ENCODE measurements at regions not wholly inside any gene's neighbourhood (a gene's known extent, or its start where the extent isn't known, plus 50 kb on each side); places are given as distances from the start of the nearest gene placed in this dataset.

DNA sequence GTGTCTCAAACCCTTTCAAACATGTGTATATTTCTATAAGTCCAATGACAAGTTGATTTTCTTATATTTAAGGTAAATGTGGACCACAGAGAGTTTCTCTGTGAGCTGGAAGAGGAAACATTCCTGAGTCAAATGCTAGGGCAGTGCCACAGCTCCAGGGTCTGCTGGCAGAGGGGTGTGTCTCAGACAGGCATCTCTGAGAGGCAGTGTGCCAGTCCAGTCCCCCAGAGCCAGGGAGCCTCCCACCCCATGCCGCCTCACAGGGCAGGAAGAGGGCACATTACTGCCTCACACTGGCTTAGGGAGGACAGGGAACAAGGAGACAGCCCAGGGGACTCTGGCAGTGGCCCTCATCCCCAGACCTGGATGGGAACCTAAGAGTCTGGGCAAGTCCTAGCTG is 120.2 kb downstream of the TENT4A start:
- DNase-seq = no peak

DNA sequence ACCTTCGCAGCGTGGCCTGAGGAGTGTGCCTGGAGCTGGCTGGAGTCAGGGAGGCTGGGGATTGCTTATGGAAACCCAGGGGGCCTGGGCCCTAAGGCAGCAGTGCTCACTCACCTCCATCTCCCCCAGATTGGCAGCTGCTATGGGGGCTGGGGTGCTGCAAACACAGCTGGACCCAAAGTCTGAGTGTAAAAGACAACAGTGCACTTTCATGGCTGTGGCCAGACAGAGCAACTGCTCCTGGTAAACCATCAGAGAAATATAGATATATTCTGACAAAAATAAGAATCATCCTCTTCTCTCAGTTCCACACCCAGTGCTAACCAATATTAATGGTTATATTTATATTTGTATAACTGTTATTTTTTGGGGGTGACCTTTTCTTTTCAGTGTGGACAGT is 123.9 kb downstream of the TENT4A start:
- DNase-seq = no peak

DNA sequence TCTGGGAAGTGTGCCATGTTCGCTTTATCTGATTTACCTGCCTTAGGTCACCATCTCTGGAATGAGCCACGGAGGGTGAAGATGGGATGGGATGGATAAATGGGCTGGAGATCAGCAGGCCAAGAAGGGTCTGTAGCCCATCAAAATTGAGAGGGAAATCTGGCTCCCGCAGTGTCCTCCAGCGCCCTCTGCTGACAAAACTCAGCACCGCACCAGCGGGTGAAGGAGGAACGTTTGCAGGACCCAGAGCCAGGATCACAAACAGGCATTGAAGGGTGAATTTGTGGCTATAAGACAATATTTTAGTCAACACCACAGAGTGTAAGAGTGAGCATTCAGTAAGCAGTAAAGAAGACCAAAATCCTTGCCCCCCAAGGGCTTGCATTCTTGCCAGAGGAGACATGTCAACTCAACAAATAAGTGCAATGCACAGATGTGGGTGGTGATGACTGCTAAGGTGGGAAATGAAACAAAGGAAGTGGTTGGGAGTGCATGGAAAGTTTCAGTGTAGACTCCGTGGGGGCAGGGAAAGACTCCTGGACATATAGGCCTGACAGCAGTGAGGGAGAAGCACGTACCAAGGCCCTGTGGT is 124.4 kb downstream of the TENT4A start:
- DNase-seq = no peak

DNA sequence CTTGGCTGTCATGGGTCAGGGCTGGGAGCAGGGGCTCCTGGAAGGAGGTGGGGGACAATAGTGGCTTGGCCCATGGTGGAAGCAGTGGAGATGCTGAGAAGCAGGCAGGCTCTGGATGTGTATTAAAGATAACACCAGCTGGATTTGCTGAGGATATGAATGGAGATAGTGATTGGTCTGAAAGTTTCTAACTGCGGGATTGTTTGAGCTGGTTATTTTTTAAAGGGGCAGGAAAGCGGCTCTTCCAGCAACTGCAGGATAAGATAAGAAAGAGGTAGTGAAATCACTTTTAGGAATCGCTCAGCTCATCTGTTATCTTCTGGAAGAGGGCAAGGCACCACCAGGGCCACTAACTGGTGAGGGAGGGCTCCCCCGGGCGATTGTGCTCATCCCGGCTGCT is 125.5 kb downstream of the TENT4A start:
- DNase-seq = no peak

DNA sequence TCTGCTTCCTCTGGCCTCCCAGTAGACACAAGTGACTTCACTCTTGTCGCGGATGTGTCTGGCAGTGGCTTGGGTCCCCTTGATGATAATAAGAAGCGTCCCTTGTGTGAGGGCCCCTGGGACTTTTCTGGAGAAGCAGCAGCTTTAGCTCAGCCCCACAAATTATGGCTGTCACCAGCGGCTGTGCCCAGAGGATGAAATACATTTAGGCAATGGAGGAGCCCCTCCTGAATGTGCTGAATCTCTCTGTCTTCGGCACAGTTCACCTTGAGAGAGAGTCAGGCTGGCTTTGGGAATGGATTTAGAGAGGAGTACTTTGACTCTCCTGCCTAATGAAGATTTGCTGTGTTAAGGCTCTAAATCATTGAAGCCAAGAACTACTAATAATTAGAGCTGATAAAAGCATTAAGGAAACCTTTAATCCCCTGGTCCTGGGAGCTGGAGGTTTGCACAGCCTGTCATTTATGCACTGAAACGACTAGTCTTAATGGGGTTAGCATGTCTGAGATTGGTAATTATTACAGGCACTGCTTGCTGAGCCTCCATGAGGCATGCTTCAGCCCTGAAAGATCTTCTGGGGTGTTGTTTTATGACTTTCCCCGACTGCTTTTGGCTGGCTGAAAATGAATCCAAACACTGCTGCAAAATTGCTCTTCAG is 127.0 kb downstream of the TENT4A start:
- no peak for DNase-seq

DNA sequence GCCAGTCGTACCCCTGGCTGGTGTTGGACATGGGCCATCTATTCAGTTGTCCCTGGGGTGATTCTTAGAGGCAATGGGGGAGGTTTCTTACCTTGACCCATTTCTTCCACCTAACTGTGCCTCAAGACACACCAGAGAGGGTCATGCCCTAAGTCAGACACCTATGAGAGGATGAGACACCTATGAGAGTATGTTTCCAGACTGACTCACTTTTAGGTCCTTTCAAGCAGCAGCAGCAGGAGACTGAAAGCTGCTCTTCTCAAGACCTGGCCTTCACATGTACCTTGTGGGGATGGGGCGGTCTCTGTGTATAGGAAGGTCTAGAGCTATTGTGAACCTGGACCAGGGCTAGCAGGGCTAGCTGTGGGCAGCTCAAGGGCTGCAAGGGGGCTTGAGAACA is 130.1 kb downstream of the TENT4A start:
- DNase-seq = no peak

DNA sequence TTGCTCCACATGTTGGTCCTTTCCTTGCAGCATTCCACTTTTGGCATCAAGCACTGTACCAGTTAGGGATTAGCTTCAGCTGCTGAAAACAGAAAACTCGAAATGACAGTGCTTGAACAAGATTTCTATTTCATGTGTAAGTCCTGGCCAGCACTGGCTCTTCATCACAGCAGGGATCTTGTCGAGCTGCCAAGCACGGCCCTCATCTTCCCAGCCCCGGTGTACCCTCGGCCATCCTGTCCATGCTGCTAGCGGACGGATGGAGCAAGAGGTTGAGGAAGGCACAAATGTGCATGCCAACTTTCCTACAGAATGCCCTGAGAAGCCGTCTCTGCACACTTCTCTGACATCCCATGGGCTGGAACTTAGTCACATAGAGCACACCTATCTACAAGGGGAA is 130.6 kb downstream of the TENT4A start:
- no peak for DNase-seq

DNA sequence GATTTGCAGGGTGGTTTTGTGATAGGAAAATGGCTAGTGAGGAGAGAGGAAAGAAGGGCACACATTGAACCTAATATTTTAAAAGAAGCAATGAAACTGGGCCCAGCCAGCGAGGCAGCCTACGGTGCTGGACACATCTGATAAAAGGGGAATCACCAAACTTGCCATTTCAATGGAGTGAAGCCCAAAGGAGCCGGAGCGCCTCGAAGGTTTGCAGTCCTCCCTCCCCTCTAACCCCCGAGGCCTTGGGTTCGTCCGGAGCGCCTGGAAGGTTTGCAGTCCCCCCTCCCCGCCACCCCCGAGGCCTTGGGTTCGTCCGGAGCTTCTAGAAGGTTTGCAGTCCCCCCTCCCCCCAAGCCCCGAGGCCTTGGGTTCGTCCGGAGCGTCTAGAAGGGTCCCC is 132.6 kb downstream of the TENT4A start:
- no peak for DNase-seq

DNA sequence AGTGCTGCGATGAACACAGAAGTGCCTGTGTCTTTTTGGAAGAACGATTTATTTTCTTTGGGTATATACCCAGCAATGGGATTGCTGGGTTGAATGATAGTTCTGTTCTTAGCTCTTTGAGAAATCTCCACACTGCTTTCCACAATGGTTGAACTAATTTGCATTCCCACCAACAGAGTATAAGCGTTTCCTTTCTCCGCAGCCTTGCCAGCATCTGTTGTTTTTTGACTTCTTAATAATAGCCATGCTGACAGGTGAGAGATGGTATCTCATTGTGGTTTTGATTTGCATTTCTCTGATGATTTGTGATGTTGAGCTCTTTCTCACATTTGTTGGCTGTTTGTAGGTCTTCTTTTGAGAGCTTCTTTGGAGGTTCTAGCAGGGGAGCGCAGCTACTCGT is 134.6 kb downstream of the TENT4A start:
- no peak for DNase-seq

DNA sequence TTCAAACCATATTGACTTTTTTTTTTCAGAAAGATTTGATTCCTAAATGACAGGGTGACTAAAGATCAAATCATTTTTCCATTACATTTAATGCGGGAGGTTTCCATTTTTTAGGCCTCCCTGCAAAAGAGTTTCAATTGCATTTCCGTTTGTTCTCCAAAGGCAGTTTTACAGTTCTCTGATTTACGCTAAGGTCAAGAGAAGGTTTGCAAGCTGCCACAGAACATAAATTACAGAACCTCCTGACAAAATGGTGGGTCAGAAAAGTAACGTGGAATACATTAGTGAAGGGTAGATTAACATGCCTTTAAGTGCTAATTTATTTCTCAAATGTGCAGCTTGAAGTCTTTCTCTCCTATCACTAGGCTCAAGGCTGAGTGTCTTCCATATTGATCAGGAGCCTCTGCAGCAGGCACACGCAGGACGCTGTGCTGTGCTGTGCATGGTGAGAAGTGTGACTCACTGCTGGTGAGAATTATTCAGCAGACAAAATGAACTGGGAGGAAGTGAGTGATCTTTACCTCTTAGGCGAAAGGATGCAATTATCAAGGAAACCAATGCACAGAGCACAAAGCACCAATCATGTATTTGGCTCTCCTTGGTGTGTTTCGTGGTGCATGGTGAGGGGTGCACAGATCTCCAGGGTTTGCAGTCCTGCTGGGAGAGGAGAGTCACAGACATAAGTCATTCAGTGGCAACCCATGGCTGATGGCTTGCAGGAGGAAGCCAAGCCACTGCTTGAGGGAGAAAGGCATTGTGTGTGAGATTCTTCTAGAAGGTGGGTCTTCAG is 136.3 kb downstream of the TENT4A start:
- no peak for DNase-seq

DNA sequence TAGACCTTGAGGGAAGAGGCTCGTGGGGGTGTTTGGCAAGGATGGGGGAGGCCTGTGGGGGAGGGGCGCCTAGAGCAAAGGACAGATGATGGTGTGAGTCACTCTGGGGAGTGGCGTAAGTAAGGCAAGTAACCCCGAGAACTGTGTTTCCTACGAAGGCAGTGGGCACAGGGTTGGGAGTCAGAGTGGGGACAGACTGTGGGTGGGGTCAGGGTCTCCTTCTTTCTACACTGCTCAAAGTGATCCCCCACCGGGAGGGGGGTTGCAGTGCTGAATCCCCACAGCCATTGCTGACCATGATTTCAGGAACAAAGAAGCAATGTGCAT is 136.8 kb downstream of the TENT4A start:
- DNase-seq = no peak

DNA sequence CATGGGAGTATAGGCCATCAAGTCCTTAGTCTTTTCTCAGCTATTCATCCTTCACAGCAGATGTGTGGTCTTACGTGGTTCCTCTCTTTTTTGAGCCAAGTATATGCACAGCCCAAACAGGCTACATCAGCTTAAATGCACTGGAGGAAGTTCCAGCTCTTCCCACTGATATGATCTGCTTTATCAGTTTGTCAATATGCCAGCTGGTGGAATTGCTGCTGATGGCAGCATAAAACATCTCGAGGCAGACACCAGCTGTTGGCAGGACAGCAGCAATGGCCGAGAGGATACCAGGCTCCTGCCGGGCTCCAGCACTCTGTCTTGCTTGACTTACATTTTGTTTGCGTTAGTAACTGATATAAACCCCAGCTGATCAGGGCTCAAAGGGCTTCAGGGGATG is 143.4 kb downstream of the TENT4A start:
- no peak for DNase-seq

DNA sequence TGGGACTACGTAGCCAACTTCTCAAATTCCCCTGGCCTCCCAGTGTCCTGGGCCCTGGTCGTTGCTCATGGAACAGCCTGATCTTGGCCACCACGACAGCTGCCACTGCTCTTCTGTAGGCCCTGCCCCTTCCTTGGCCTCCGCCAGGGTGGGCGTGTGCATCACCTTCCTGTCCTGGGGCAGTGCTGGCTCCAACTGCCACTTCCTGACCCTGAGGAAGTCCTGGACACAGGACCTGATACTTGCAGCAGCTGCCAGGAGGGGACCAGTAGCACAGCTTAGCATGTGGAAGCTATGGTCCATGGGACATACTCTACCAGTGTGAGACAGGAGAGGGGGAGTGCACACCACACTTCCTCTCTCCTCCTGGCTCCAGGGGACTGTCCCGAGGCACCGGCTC is 145.2 kb downstream of the TENT4A start:
- DNase-seq = no peak

DNA sequence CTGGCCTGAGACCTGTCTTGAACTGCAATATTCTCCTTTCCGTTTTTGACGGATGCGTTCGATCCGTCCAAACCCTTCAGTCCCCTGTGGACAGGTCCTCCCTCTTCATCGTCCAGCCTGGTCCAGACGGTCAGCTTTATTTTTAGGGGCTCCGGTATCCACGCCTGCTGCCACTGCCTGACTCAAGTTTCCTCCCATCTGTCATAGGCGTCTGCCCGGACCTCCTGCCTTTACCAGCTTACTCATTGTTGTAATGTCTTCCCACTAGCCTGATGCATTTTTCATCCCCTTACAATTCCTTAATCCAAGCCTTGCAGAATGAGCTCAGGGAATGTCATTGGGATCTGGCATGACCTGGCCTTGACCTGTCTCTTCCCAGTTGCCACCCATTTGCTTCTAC is 145.8 kb downstream of the TENT4A start:
- DNase-seq = no peak

DNA sequence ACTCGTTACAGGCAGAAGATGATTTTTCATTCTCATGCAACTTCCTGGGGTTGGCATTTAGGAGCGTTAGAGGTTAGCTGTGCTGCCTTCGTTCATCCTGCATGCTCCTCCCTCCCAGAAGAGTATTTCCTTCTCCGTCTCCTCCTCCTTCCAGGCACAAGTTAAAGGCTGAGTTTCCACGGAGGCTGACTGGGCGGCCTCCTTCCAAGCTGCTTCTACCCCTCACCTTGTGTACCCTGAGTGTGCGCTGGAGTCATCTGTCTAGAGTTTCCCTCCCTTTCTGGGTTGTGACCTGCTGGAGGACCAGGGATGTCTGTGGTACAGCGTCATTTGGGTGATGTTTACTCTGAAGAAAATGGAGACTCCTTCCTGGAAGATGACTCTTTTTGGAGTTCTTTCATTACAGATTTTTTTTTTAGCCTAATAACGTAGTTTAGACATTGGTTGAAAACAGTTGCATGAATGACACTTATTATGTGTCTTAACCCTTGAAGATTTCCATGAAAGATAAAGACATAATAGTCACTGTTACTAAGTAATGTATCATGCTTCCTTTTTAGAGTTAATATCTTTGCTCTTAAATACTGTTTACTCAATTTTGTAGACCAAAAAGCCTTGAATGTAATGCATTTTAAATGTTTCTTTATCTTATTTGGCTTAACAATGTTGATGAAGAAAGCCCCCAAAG is 146.9 kb downstream of the TENT4A start:
- no peak for DNase-seq

DNA sequence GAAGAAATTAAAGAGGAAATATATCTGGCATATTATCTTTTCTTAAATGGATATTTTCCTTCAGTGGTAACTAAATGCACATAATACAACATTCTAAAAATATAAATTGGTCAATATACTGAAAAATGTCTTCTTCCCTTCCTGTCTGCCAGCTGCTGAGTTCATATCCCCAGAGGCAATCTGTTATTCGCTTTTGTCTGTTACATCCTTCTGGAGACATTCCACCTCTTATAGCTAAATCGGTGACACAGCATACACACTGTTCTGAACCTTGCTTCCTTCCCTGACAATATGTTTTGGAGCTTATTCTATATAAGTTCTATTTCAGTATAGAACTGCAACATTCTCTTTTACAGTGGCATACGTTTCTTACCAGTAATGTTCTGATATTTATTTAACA is 147.8 kb downstream of the TENT4A start:
- DNase-seq = no peak

DNA sequence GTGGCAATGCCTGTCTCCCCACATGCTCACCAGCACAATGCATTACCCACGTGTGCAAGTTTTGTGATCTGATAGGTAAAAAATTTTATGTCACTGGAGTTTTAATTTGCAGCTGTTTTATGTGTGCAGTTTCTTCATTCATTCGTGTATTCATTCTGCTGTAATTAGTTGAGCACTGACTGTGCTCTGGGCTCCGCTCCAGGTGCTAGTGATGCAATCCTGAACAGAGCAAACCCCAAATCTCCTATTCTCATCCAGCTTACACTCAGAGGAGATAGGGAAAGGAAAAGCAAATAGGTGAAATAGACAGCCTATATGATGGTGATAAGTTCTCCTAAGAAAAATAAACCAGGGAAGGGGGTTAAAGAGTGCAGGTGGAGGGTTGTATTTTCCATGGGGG is 148.4 kb downstream of the TENT4A start:
- DNase-seq = no peak

DNA sequence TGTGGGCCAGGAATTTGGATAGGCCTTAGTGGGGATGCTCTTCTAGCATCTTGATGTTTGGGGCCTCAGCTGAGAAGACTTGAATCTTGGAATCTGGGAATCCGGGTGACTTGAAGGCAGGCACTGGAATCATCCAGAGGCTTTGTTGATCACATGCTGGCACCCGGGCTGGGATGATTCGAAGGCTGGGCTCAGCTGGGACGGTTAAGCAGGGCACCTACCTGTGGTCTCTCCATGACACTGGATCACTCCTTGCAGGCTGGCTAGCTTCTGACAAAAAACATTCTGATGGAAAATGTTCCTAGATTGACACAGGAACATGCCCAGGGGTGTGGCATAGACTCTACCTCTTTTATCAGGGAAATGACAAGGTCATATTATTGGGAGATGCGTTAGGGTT is 149.1 kb downstream of the TENT4A start:
- DNase-seq = no peak

DNA sequence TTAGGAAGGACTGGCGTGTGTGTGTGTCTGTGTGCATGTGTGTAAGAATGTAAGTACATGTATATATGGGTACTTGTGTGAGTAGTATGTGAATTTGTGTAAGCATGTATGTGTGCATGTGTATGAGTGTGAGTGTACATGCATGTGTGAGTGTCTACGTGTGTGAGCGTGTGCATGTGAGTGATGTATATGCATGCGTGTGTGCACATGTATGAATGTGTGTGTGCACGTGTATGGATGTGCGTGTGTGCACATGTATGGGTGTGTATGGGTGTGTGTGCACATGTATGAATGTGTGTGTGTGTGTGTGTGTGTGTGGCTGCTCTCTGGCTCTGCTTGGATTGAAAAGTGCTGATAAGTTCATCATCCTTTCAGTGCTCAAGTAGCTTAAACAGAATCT is 154.5 kb downstream of the TENT4A start:
- no peak for DNase-seq

DNA sequence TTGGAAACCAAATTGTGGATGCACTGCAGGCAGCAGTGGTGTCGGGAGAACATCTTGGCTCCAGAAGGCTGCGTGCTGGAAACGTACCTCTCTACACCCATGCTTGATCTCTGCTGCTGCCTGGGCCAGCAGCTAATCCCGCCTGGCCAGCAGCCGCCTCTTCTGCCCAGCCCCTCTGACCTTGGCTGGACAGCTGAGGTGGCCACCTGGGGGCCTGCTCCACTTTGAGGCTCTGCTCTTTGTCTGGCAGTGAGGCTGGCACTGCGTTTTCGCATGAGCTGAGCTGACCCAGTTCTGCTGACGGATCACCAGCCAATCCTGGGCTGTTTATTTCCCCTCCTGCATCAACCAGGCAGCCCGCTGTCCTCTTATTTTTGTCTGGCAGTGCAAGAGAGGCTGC is 154.9 kb downstream of the TENT4A start:
- no peak for DNase-seq

DNA sequence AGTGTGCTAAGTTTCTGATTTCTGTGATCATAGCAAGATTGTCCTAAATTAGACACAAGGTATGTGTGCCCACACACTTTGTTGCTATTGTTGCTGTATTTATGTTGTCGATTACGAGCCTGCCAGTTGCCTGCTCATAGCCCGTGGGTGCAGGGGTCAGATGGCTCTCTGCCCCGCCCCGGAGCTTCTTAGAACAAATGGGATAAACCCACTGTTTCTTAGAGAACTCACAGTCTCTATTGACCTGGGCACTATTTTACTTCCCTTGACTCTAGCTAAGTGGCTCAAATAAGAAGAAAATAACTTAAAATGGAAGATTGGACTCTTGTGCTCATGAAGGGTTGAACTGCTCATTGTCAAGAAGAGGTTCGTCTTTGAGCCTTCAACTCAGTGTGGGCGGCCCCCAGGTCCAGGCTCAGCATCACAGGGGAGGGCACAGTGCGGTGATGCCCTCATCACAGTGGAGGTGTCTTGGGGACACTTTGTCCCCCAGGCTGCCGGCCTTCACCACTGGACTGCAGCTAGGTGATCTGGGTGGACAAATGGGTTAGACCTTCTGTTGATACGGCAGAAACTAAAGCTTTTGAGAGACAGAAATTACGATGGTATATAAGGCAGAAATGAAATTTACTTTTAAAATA is 155.5 kb downstream of the TENT4A start:
- no peak for DNase-seq

DNA sequence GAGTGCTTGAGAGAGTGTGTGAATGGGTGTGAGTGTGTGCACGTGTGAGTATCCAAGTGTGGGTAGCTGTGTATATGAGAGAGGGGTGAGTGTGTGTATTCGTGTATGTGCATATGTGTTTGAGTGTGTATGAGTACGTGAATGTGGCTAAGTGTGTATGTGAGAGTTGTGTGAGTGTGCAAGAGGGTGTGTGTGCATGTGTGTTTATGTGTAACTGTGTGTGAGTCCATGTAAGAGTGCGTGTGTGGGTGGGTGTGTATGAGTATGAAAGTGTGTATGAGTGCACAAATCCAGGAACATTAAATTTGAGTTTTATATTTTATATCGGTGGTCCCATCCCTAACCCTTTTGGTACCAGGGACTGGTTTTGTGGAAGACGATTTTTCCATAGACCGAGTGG is 156.4 kb downstream of the TENT4A start:
- no peak for DNase-seq

DNA sequence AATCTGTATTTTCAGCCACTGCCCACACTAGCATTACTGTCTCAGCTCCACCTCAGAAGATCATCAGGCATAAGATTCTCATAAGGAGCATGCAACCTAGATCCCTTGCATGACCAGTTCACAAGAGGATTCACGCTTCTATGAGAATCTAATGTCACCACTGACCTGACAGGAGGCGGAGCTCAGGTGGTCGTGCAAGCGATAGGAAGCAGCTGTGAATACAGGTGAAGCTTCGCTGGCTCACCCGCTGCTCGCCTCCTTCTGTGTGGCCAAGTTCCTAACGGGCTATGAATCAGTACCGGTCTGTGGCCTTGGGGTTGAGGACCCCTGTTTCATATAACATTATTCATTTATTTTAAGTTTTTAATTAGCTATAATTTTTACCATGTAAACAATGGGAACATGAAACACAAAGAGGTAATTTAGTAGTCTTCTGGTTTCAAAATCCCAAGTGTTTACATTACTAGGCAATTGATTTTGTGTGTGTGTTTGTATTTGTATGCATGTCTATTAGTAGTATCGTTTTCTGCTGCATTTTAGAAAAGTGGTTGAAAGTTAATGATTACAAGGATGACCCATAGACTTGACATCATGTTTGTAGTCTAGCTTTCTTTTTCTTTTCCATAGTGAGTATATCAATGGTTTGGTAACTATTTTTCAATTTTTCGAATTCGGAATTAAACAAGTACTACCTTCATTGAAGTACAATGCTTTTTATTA is 159.4 kb downstream of the TENT4A start:
- DNase-seq = no peak

Data from NCI-H1105 treated with DMSO at 0.1 percent for 48 hours (cell line).